Liver (tissue), 8 donors: ENCODE measurements at regions not wholly inside any gene's neighbourhood (a gene's known extent, or its start where the extent isn't known, plus 50 kb on each side); places are given as distances from the start of the nearest gene placed in this dataset.

Experiments used
- DNase-seq: peaks from one replicate; pipeline ENCODE4 v3.0.0-alpha.2; 2017; ENCODE audit warnings: low spot score
- H3K27ac ChIP-seq, 2 donors: one replicate each; pipeline ENCODE4 v1.7.0; 2013; ENCODE audit warnings: inconsistent platforms in 2 of 2, low read length in 2 of 2, control low read depth in 1 of 2, low read depth in 1 of 2, mild to moderate bottlenecking in 1 of 2
- H3K27me3 ChIP-seq, 4 donors: one replicate each; pipeline versions ENCODE4 v1.6.1 to v1.7.0; 2013; ENCODE audit warnings: low read length in 3 of 4, inconsistent platforms in 1 of 4, mild to moderate bottlenecking in 1 of 4, moderate library complexity in 1 of 4; ENCODE audit not compliant: control insufficient read depth in 4 of 4, insufficient read depth in 4 of 4
- H3K36me3 ChIP-seq, 4 donors: one replicate each; pipeline versions ENCODE4 v1.6.1 to v1.7.0; 2013; ENCODE audit warnings: low read length in 3 of 4, mild to moderate bottlenecking in 3 of 4, low read depth in 1 of 4, moderate library complexity in 1 of 4; ENCODE audit not compliant: control insufficient read depth in 4 of 4, insufficient read depth in 3 of 4
- H3K4me1 ChIP-seq, 4 donors: one replicate each; pipeline versions ENCODE4 v1.6.1 to v1.7.0; 2013; ENCODE audit warnings: low read length in 3 of 4, mild to moderate bottlenecking in 3 of 4, moderate library complexity in 1 of 4; ENCODE audit not compliant: control insufficient read depth in 4 of 4, insufficient read depth in 4 of 4
- H3K4me3 ChIP-seq, 3 donors: one replicate each; pipeline versions ENCODE4 v1.6.1 to v1.7.0; 2013; ENCODE audit warnings: low read length in 3 of 3, control low read depth in 1 of 3, low read depth in 1 of 3, mild to moderate bottlenecking in 1 of 3
- H3K9ac ChIP-seq, 2 donors: one replicate each; pipeline ENCODE4 v1.7.0; 2013; ENCODE audit warnings: low read length in 2 of 2, mild to moderate bottlenecking in 2 of 2, moderate library complexity in 2 of 2, control low read depth in 1 of 2, low read depth in 1 of 2
- H3K9me3 ChIP-seq, 4 donors: one replicate each; pipeline versions ENCODE4 v1.6.1 to v1.7.0; 2013; ENCODE audit warnings: low read length in 3 of 4; ENCODE audit not compliant: control insufficient read depth in 4 of 4
- EGR1 ChIP-seq, 2 donors: IDR thresholded peaks; 2 replicates each; pipeline ENCODE4 v1.6.1; 2016 to 2018; ENCODE audit warnings: antibody characterized with exemption in 2 of 2, low read depth in 2 of 2
- FOXA1 ChIP-seq: IDR thresholded peaks from 2 replicates; pipeline ENCODE4 v1.6.1; 2016; ENCODE audit warnings: antibody characterized with exemption
- GABPA ChIP-seq, 2 donors: IDR thresholded peaks in 1 of 2; conservative IDR thresholded peaks in 1 of 2; 2 replicates each; pipeline ENCODE4 v1.6.1; 2016; ENCODE audit warnings: antibody characterized with exemption in 2 of 2, mild to moderate bottlenecking in 1 of 2, moderate library complexity in 1 of 2
- HNF4A ChIP-seq, 2 donors: conservative IDR thresholded peaks; 2 replicates each; pipeline ENCODE4 v1.6.1; 2016; ENCODE audit warnings: antibody characterized with exemption in 2 of 2, mild to moderate bottlenecking in 2 of 2
- HNF4G ChIP-seq: IDR thresholded peaks from 2 replicates; pipeline ENCODE4 v1.6.1; 2016; ENCODE audit warnings: antibody characterized with exemption
- MAX ChIP-seq: IDR thresholded peaks from 2 replicates; pipeline ENCODE4 v1.6.1; 2016; ENCODE audit warnings: antibody characterized with exemption
- RAD21 ChIP-seq, 2 donors: IDR thresholded peaks; 2 replicates each; pipeline ENCODE4 v1.6.1; 2016; ENCODE audit warnings: antibody characterized with exemption in 2 of 2, mild to moderate bottlenecking in 2 of 2
- REST ChIP-seq: IDR thresholded peaks from 2 replicates; pipeline ENCODE4 v1.6.1; 2016; ENCODE audit warnings: antibody characterized with exemption, mild to moderate bottlenecking
- SP1 ChIP-seq: IDR thresholded peaks from 2 replicates; pipeline ENCODE4 v1.6.1; 2018; ENCODE audit warnings: antibody characterized with exemption, mild to moderate bottlenecking
- TAF1 ChIP-seq: conservative IDR thresholded peaks from 2 replicates; pipeline ENCODE4 v1.6.1; 2016; ENCODE audit warnings: antibody characterized with exemption, mild to moderate bottlenecking
- YY1 ChIP-seq: IDR thresholded peaks from 2 replicates; pipeline ENCODE4 v1.6.1; 2016; ENCODE audit warnings: antibody characterized with exemption, mild to moderate bottlenecking
- WGBS: extraction: QIAGEN DNeasy Blood & Tissue Kit; methylation state at CpG from one replicate; pipeline ENCODE4 v1.1.7; 2013; 5-methylcytosine and 5-hydroxymethylcytosine counted together
- TF ChIP-seq, protein P1 (sequence below): fragments of 150-350 bp; IDR thresholded peaks from 2 replicates; pipeline ENCODE4 v1.5.1; 2017; ENCODE audit warnings: improper control_type of control experiment, low read depth, low read length; ENCODE audit not compliant: missing input control
- TF ChIP-seq, protein P2 (sequence below): IDR thresholded peaks from 2 replicates; pipeline ENCODE4 v1.6.1; 2016; ENCODE audit warnings: antibody characterized with exemption
- donor health status: healthy.
- donor health status: healthy.
- donor health status: healthy.
- donor health status: healthy.
- donor health status: healthy.

GRCh38 chr20:41956338-41957074 lies 338.3 kb upstream of the CHD6 start:
- Histone ChIP-seq H3K4me3 (no peak overlapping the region), H3K36me3 (no peaks in the 10 kb centered on the region), H3K9me3 (no peaks in the 10 kb centered on the region), H3K9ac (no peak overlapping the region), H3K27me3 (no peaks in the 10 kb centered on the region), H3K27ac (no peak overlapping the region), H3K4me1 (no peaks in the 10 kb centered on the region)
- 38% methylated on average over 6 of the region's 6 CpGs for WGBS
- TF ChIP-seq, protein P1, sequence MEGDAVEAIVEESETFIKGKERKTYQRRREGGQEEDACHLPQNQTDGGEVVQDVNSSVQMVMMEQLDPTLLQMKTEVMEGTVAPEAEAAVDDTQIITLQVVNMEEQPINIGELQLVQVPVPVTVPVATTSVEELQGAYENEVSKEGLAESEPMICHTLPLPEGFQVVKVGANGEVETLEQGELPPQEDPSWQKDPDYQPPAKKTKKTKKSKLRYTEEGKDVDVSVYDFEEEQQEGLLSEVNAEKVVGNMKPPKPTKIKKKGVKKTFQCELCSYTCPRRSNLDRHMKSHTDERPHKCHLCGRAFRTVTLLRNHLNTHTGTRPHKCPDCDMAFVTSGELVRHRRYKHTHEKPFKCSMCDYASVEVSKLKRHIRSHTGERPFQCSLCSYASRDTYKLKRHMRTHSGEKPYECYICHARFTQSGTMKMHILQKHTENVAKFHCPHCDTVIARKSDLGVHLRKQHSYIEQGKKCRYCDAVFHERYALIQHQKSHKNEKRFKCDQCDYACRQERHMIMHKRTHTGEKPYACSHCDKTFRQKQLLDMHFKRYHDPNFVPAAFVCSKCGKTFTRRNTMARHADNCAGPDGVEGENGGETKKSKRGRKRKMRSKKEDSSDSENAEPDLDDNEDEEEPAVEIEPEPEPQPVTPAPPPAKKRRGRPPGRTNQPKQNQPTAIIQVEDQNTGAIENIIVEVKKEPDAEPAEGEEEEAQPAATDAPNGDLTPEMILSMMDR, result peak; percentile 60
- TF ChIP-seq GABPA (IDR thresholded peaks at IDR 0.05 in 1 of 2, conservative IDR thresholded peaks at IDR 0.05 in 1 of 2) (no peak), YY1 (no peak), RAD21 (IDR thresholded peaks at IDR 0.05) (peak; percentile 83 to 88)
- DNase-seq, result no peak

DNA sequence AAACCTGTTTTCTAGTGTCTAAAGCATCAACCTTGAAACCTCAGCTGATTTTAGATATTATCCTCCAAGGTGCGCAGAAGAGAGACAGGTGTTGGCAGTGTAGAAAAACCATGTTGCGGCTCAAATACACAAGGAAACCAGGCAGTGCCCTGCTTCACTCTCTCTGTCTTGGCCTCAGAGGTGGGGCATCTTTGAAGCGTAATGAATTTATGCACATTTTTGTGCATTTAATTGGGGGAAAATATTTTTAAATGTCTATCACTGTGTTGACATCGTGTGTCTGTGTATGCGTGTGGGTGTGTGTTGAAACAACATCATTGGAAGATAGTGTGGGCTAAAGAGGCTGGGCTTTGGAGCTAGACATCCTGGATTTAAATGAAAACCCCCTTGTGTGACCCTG lies 334.0 kb upstream of the CHD6 start:
- no peak overlapping the region for H3K9ac ChIP-seq
- H3K9me3 ChIP-seq, result no peaks in the 10 kb centered on the region
- WGBS, result 81% methylated on average over 5 of the region's 5 CpGs
- H3K27ac ChIP-seq, result no peak overlapping the region
- H3K4me3 ChIP-seq, result no peak overlapping the region
- peaks cover 0 to 3% (median 0%) of the 10 kb centered on the region in 4 donors for H3K27me3 ChIP-seq
- H3K36me3 ChIP-seq, result no peaks in the 10 kb centered on the region
- no peaks in the 10 kb centered on the region for H3K4me1 ChIP-seq
- no peak for TF ChIP-seq HNF4A (conservative IDR thresholded peaks at IDR 0.05)
- no peak for TF ChIP-seq TAF1
- TF ChIP-seq EGR1 (IDR thresholded peaks at IDR 0.05; ENCODE audit: low read depth in 2 of 2), result no peak
- no peak for TF ChIP-seq HNF4G
- no peak for TF ChIP-seq FOXA1
- no peak for TF ChIP-seq MAX
- TF ChIP-seq, protein P2, sequence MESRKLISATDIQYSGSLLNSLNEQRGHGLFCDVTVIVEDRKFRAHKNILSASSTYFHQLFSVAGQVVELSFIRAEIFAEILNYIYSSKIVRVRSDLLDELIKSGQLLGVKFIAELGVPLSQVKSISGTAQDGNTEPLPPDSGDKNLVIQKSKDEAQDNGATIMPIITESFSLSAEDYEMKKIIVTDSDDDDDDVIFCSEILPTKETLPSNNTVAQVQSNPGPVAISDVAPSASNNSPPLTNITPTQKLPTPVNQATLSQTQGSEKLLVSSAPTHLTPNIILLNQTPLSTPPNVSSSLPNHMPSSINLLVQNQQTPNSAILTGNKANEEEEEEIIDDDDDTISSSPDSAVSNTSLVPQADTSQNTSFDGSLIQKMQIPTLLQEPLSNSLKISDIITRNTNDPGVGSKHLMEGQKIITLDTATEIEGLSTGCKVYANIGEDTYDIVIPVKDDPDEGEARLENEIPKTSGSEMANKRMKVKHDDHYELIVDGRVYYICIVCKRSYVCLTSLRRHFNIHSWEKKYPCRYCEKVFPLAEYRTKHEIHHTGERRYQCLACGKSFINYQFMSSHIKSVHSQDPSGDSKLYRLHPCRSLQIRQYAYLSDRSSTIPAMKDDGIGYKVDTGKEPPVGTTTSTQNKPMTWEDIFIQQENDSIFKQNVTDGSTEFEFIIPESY, result no peak
- TF ChIP-seq REST, result no peak
- TF ChIP-seq YY1, result no peak
- TF ChIP-seq SP1, result no peak
- no peak for DNase-seq
